D721Med (cell line): ENCODE measurements at regions not wholly inside any gene's neighbourhood (a gene's known extent, or its start where the extent isn't known, plus 50 kb on each side); places are given as distances from the start of the nearest gene placed in this dataset.
"Not testable (repeated sequence)": the region's sequence is repeated elsewhere in the genome, so short reads cannot be mapped to it uniquely, and the experiment has no call there.

ENCODE experiments used
- DNase-seq: peaks from one replicate; pipeline ENCODE4 v3.0.0; 2011; ENCODE audit warnings: low spot score; ENCODE audit not compliant: insufficient read length
- FAIRE-seq: peaks from 2 replicates; lab custom pipeline; 2011; peaks lifted over from hg19 to GRCh38; lab: Jason Lieb, UNC
- CTCF ChIP-seq: IDR thresholded peaks from 2 replicates; pipeline ENCODE4 v1.5.1; 2012; ENCODE audit warnings: mild to moderate bottlenecking, control low read depth; ENCODE audit not compliant: insufficient read depth; ENCODE audit errors: missing control alignments

DNA sequence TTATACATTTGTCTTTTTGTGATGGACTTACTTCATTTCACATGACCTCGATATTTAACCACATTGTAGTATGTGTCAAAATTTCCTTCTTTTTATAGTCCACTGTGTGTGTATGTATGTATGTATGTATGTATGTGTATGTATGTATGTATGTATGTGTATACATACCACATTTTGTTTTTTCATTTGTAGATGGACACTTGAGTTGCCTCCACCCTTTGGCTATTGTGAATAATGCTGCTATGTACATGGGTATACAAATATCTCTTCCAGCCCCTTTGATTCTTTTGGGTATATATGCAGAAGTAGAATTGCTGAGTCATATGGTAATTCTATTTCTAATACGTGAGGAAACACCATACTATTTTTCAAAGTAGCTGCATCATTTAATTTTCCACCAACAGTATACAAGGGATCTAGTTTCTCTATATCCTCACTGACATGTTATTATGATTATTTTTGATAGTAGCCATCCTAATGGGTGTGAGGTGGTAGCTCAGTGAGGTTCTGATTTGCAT is 228.2 kb downstream of the OPA1 start:
- TF ChIP-seq CTCF = no peak
- FAIRE-seq = no peak
- no peak for DNase-seq

GRCh38 chr3:193822492-193823212 is 229.6 kb downstream of the OPA1 start:
- DNase-seq (no peak), FAIRE-seq (no peak)
- no peak for TF ChIP-seq CTCF

- DNase-seq, FAIRE-seq: not testable (repeated sequence)
Measured at GRCh38 chr3:193823213-193823605, 230.2 kb downstream of the OPA1 start.

DNA sequence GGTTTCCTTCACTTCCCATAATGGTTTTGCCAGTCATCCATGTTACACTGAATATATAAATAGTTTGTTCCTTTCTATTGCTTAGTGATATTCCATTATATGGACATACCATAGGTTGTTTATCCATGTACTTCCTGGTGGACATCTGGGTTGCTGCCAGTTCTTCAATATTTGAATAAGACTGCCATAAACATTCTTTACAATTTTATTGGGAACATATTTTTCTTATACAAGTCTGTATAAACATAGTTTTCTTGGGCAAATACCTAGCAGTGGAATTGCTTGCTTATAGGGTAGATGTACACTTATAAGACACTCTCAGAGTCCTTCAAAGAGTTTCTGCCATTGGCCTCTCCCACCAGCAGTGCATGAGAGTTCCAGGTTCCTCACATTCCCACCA is 231.4 kb downstream of the OPA1 start:
- DNase-seq (no peak), FAIRE-seq (no peak)

GRCh38 chr3:193825617-193826016 is 232.6 kb downstream of the OPA1 start:
- FAIRE-seq (no peak), DNase-seq (no peak)
- TF ChIP-seq CTCF = no peak

More for the DNA sequence above, 231.4 kb downstream of the OPA1 start:
- TF ChIP-seq CTCF = no peak

DNA sequence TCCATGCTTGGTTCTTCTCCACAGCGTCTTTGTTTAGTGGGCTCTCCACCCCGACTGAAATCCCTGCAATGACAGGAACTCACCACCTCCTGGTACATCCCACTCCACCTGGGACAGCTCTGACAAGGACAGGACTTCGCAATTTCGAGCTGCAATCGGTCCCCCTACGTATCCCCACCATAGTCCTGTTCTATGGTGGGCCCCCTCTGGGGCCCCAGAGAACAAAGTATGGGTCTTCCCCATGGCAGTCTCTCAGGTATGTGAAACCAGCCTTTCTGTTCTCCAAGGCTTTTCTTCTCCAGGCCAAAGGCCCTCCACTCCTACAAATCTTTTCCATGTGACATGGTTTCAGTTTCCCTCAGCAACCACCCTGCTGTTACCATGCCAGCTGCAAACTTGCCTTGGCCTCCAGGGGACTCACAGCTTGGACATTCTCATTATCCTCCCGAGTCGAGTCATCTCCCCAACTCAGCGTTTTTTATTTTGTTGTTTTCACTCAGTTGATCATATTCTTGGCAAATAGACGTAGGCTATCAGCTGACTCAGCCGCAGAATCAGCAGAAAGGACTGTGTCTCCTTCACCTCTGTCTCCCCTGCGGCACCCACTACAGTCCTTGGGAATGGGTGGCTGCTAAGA is 233.3 kb downstream of the OPA1 start:
- DNase-seq (no peak), FAIRE-seq (no peak)
- TF ChIP-seq CTCF = no peak

- TF ChIP-seq CTCF = no peak
- DNase-seq (no peak), FAIRE-seq (no peak)
Measured at GRCh38 chr3:193827040-193827669, 234.1 kb downstream of the OPA1 start.
